ENCODE measurements at regions not wholly inside any gene's neighbourhood (a gene's known extent, or its start where the extent isn't known, plus 50 kb on each side); places are given as distances from the start of the nearest gene placed in this dataset.

- H3K4me1 ChIP-seq = no peaks in the 10 kb centered on the region
- H3K9me3 ChIP-seq = no peaks in the 10 kb centered on the region
- H3K4me3 ChIP-seq = no peak overlapping the region
- ATAC-seq (no peak), DNase-seq (no peak)
- no peak overlapping the region for H3K27ac ChIP-seq
- H3K36me3 ChIP-seq (ENCODE audit: insufficient read depth in 1 of 2, low read depth in 1 of 2) = no peaks in the 10 kb centered on the region
- 75 to 83% (median 81%) methylated on average over 6 of the region's 6 CpGs for WGBS, 3 donors
- intact Hi-C loops (cut with DNase I) = no loop called here
- H3K27me3 ChIP-seq (ENCODE audit: insufficient read depth in 3 of 3, low read length in 2 of 3) = no peaks in the 10 kb centered on the region
- no peak for TF ChIP-seq CTCF (IDR thresholded peaks at IDR 0.05)
Observed at GRCh38 chr2:52632543-52632942, 1135.1 kb upstream of the CHAC2 start.

GRCh38 chr2:52629944-52630343 is 1137.7 kb upstream of the CHAC2 start:
- ATAC-seq = no peak
- WGBS, 3 donors = 89 to 95% (median 92%) methylated on average over 11 of the region's 11 CpGs
- DNase-seq = no peak

GRCh38 chr2:52629531-52629930 is 1138.1 kb upstream of the CHAC2 start:
- no peak for DNase-seq
- WGBS, 3 donors = 96 to 98% (median 97%) methylated on average over 35 to 36 of the region's 36 CpGs

More at GRCh38 chr2:52629944-52630343, 1137.7 kb upstream of the CHAC2 start:
- Histone ChIP-seq H3K4me1 (no peaks in the 10 kb centered on the region), H3K27ac (no peak overlapping the region), H3K36me3 (ENCODE audit: insufficient read depth in 1 of 2, low read depth in 1 of 2) (no peaks in the 10 kb centered on the region), H3K27me3 (ENCODE audit: insufficient read depth in 3 of 3, low read length in 2 of 3) (no peaks in the 10 kb centered on the region), H3K4me3 (no peak overlapping the region), H3K9me3 (no peaks in the 10 kb centered on the region)
- TF ChIP-seq CTCF (IDR thresholded peaks at IDR 0.05) = no peak
- intact Hi-C loops (cut with DNase I) = no loop called here

GRCh38 chr2:52622266-52622665 is 1145.3 kb upstream of the CHAC2 start:
- Histone ChIP-seq H3K36me3 (ENCODE audit: insufficient read depth in 1 of 2, low read depth in 1 of 2) (no peaks in the 10 kb centered on the region), H3K4me1 (no peaks in the 10 kb centered on the region), H3K27ac (no peak overlapping the region), H3K9me3 (no peaks in the 10 kb centered on the region), H3K27me3 (ENCODE audit: insufficient read depth in 3 of 3, low read length in 2 of 3) (no peaks in the 10 kb centered on the region), H3K4me3 (no peak overlapping the region)
- DNase-seq = no peak
- ATAC-seq = no peak
- 73 to 78% (median 76%) methylated on average over 2 of the region's 2 CpGs for WGBS, 3 donors
- intact Hi-C loops (cut with DNase I) = no loop called here
- TF ChIP-seq CTCF (IDR thresholded peaks at IDR 0.05) = no peak

More at GRCh38 chr2:52629531-52629930, 1138.1 kb upstream of the CHAC2 start:
- no peak overlapping the region for H3K27ac ChIP-seq
- H3K9me3 ChIP-seq = no peaks in the 10 kb centered on the region
- intact Hi-C loops (cut with DNase I) = no loop called here
- no peaks in the 10 kb centered on the region for H3K36me3 ChIP-seq (ENCODE audit: insufficient read depth in 1 of 2, low read depth in 1 of 2)
- H3K4me1 ChIP-seq = no peaks in the 10 kb centered on the region
- H3K4me3 ChIP-seq = no peak overlapping the region
- TF ChIP-seq CTCF (IDR thresholded peaks at IDR 0.05) = no peak
- no peak for ATAC-seq
- H3K27me3 ChIP-seq (ENCODE audit: insufficient read depth in 3 of 3, low read length in 2 of 3) = no peaks in the 10 kb centered on the region

GRCh38 chr2:52613064-52613463 is 1154.5 kb upstream of the CHAC2 start:
- no peaks in the 10 kb centered on the region for H3K4me1 ChIP-seq
- no peak overlapping the region for H3K4me3 ChIP-seq
- H3K36me3 ChIP-seq (ENCODE audit: insufficient read depth in 1 of 2, low read depth in 1 of 2) = no peaks in the 10 kb centered on the region
- peak; percentile 12 for TF ChIP-seq CTCF (IDR thresholded peaks at IDR 0.05)
- intact Hi-C loops (cut with DNase I) = no loop called here
- H3K27ac ChIP-seq = no peak overlapping the region
- 41 to 52% (median 46%) methylated on average over 4 of the region's 4 CpGs for WGBS, 3 donors
- no peaks in the 10 kb centered on the region for H3K27me3 ChIP-seq (ENCODE audit: insufficient read depth in 3 of 3, low read length in 2 of 3)
- no peak for DNase-seq
- no peak for ATAC-seq
- H3K9me3 ChIP-seq = no peaks in the 10 kb centered on the region

Data from psoas muscle (tissue), 7 donors.